ENCODE measurements at regions not wholly inside any gene's neighbourhood (a gene's known extent, or its start where the extent isn't known, plus 50 kb on each side); places are given as distances from the start of the nearest gene placed in this dataset.

- DNase-seq = no peak
Observed at GRCh38 chr2:18922276-18922675, 332.9 kb upstream of the NT5C1B start.

GRCh38 chr2:18918280-18918679, 328.9 kb upstream of the NT5C1B start:
- no peak for DNase-seq

DNA sequence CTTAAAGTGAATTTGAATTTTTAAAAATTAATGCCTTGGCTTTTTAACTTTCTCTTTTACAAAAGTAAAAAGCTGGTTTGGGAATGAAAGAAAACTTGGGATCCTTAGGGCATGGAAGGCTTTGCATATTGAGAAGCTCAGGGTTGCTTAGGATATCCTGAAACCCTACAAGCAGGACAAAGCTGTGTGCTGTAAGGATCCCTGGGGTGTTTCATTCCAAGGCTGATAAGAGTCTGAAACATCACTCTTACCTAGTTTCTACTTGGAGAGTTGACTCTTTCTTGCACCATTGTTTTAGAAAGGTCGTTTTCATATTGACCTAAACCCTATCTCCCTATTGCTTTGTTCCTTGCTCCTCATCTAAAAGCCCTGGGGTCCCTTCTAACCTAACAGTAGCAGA, 325.9 kb upstream of the NT5C1B start:
- no peak for DNase-seq

- no peak for DNase-seq
Observed at GRCh38 chr2:18913512-18913911, 324.1 kb upstream of the NT5C1B start.

GRCh38 chr2:18912225-18912888, 323.0 kb upstream of the NT5C1B start:
- no peak for DNase-seq

- DNase-seq = no peak
Observed at GRCh38 chr2:18911416-18911815, 322.0 kb upstream of the NT5C1B start.

DNA sequence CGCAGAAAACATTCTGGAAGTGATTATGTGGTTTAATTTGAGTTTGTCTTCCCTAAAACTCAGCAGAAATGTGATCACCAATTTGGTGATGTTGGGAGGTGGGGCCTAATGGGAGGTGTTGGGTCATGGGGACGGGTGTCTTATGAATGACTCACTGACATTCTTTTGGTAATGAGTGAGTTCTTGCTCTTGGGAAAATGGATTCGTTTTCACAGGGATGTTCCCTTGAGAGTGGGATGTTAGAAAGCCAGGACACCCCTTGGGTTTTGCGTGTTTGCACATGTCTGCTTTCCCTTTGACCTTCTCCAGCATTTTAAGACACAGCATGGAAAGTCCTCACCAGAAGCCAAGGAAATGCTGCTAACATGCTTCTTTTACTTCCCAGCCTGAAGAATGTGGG, 321.5 kb upstream of the NT5C1B start:
- DNase-seq = no peak

- no peak for DNase-seq
Observed at GRCh38 chr2:18907937-18908336, 318.6 kb upstream of the NT5C1B start.

DNA sequence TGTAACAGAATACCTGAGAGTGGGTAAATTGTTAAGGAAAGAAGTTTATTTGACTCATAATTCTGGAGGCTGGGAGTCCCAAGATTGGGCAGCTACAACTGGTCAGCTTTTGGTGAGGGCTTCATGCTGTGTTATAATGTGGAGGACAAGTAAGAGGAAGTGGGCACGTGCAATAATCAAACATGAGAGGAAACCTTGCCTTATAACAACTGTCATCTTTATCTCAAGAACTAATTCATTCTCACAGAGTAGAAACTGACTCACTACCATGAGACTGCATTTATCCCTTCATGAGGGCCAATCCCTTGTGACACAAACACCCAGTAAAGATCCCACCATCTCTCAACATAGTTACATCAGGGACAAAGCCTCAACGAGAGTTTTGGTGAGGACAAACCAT, 318.1 kb upstream of the NT5C1B start:
- no peak for DNase-seq

GRCh38 chr2:18903750-18904149, 314.4 kb upstream of the NT5C1B start:
- no peak for DNase-seq

GRCh38 chr2:18901242-18901641, 311.9 kb upstream of the NT5C1B start:
- no peak for DNase-seq

DNA sequence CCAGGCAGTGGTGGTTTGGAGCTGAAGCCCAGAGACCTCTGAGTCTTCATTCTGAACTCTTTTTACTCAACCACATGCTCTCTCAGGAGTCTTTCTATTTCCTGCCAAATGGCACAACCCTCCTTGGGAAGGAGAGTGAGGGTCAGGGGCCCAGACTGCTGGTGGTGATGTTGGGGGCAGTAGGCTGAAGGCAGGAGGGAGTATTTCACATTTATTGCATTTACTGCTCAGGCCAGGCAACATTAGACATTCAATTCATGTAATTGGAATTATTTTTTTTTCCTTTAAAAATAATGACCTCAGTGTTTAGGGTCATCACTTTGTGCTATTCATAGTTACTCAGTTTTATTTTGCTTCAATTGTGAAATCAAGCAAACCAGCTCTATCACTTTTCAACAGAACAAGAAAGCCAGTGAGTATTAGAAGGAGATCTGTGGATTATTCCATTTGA, 311.3 kb upstream of the NT5C1B start:
- no peak for DNase-seq

DNA sequence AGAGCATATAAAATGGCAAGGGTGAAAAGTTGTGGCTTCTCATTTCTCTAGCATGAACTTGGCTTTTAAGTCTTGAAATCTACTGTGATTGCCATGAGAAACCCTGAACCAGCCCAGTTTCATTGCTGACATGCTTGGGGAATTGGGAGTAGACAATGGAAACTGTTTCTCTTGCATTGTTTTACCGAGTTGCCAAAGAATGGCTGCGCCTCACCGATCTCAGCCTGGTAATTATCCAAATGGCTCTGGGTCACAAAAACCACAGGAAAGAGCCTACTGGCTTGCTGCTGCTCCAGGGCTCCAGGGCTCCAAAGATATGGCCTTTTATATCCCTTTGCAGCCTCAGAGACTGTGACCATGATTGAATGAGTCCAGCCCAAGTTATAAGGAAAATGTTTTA, 310.4 kb upstream of the NT5C1B start:
- DNase-seq = no peak

GRCh38 chr2:18898271-18898670, 308.9 kb upstream of the NT5C1B start:
- DNase-seq = no peak

DNA sequence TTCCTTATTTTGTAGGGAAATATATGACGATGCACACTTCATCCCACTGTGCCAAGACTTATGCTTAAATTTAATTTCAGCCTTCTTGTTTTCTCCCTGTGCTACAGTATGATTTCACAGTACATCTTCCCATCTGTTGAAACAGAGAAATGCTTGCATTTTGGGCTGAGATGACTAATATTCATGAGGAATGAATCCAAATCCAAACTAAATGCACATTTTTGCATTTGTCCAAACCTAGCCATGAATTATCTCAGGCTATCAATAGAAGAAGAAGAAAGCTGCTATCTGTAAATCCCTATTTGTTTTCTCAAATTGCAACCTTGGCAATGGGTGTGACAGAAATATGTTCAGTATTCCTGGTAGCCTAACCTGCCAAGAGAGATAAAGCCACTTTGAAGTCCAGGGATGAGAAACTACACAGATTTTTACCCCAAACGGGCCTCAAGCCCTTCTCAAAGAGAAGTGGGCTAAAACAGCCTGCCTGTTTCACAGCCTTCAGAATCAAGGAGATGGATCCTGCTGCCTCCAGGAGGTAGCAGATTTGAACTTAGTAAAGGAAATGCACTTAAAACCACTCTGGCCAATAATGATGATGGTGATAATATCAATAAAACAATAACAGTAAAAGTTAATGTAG, 306.9 kb upstream of the NT5C1B start:
- DNase-seq = no peak

DNA sequence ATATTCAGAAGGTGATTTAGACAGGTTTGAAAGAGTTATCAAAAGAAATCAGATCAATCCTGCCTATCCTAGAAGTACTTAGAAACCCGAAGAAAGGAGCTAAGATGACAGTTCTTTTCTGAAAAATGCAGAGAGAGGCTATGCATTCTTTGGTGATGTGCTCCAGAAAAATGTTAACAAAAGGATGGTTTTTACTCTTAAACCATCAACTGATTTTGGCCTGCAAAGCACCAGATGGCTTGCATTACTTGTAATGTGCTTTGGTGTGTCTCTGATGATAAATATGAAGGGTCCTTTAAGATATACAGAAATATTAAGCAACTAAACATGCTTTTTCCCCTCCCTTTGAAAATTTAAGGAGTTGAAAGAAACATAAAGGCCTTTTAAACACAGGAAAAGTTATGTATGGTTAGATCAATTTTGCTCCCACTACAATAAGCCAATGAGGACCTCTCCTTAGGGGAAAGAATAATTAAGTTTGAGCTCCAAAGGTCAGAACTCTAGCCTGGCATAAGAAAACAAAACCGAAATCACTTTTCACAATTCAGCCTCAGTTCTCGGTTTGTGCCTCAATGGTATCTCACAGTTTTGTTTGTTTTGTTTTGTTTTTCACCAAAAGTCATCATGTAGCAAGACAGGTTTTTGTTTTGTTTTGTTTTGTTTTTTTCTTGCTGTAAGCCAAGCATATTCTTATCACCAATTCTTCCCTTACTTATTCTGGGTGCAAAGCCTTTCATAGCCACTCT, 302.4 kb upstream of the NT5C1B start:
- no peak for DNase-seq

DNA sequence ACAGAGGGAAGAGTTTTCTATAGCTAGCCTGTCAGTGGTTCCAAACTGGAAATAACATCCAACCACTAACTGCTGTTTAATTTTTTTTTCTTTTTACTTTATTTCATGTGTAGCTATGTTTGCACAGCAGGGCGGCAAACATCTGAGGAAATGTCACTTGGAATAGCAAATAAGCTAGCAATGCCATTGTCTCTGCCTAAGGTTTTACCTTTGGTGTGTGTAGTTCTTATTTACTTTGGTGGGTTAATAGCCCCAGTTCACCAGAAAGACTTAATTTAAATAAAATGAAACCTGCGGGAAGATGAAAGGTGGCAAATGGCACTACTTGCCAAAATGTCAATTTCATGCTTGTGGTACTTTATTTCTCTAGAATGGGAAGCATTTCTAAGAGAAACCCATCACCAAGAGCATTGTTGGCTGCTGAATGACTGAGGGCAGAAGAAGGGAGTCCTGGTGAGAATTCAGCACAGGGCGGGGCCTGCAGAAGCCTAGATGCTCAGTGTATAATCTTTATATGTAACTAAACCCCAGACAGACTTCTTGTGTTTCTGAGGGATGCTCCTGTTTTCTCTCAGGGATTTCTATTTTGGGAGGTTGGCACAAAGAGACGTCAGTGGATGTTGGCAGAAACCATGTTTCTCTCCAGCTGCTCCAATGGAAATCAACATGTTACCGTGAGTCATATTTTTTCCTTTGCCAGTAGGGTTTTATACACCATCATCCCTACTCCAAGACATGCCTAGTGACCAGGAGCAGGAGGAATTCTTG, 300.4 kb upstream of the NT5C1B start:
- DNase-seq = no peak

- no peak for DNase-seq
Observed at GRCh38 chr2:18885457-18885856, 296.1 kb upstream of the NT5C1B start.

DNA sequence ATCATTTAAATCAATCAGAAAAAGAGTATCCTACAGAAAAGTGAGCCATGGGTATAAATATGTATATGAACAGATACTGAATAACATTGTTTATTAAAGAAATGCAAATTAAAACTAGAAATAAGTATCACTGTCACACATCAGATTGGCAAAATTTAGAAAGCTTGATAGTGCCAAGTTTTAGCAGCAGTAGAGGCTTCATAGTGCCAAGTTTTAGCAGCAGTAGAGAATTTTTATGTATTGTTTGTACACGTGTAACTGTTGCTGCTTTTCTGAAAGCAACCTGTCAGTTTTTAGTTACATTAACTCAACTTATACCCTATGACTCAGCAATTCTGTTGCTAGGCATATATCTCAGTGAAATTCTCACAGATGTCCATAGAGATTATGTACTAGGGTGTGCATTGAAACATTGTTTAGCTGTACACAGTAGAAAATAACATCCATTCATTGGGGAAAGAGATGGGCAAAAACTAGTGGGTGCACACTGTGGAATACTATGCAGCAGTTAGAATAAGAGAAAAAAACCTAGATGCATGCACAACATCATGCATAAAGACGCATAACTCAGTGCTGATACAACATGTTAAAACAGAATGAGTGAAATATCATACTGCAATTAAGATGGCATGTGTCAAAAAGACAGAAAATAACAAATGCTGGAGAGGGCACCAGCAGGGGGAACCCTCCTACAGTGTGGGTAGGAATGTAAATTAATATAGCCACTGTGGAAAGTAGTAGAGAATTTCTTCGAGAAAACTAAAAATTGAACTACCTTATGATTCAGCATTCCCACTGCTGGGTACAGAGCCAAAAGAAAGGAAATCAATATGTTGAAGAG, 294.5 kb upstream of the NT5C1B start:
- DNase-seq = no peak

- no peak for DNase-seq
Observed at GRCh38 chr2:18871430-18871829, 282.1 kb upstream of the NT5C1B start.

- DNase-seq = no peak
Observed at GRCh38 chr2:18870307-18870706, 280.9 kb upstream of the NT5C1B start.

GRCh38 chr2:18861951-18862350, 272.6 kb upstream of the NT5C1B start:
- no peak for DNase-seq

DNA sequence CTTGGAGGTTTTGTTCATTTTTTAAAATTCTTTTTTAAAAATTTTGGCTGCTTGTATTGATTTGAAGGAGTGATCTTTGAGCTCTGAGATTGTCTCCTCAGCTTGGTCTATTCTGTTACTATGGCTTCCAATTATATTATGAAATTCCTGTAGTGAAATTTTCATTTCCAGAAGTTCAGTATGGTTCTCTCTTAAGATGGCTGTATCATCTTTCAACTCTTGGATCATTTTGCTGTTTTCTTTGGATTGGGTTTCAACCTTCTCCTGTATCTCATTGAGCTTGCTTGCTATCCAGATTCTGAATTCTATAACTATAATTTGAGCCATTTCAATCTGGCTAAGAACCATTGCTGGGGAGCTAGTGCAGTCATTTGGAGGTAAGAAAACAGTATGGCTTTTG, 270.8 kb upstream of the NT5C1B start:
- no peak for DNase-seq
